Heart left ventricle (tissue), 16 donors: ENCODE measurements at regions not wholly inside any gene's neighbourhood (a gene's known extent, or its start where the extent isn't known, plus 50 kb on each side); places are given as distances from the start of the nearest gene placed in this dataset.
A peak's percentile ranks its signal among the peaks of the same experiment; 100 is the strongest.

Source experiments
- ATAC-seq, 4 donors: fragments of 200-7000 bp; cut with Tn5 transposase; one replicate each; pipeline ENCODE4 v1.9.1; 2020 to 2022; ENCODE audit warnings: moderate library complexity in 4 of 4, mild to moderate bottlenecking in 3 of 4, moderate number of reproducible peaks in 1 of 4
- DNase-seq, 5 donors: peaks; one replicate each; pipeline ENCODE4 v3.0.0-alpha.2; 2020
- H3K27ac ChIP-seq, 12 donors: fragments of 200-600 bp; sonication (generic) in 4 of 12; one replicate each; pipeline versions ENCODE4 v1.5.0 to v1.8.0; 2016 to 2022; ENCODE audit warnings: mild to moderate bottlenecking in 2 of 12
- H3K27me3 ChIP-seq, 9 donors: fragments of 200-600 bp; sonication (generic) in 2 of 9; one replicate each; pipeline versions ENCODE4 v1.5.1 to v1.8.0; 2016 to 2022; ENCODE audit warnings: mild to moderate bottlenecking in 3 of 9
- H3K36me3 ChIP-seq, 9 donors: fragments of 200-600 bp; sonication (generic) in 2 of 9; one replicate each; pipeline versions ENCODE4 v1.5.0 to v1.8.0; 2018 to 2022; ENCODE audit warnings: mild to moderate bottlenecking in 2 of 9
- H3K4me1 ChIP-seq, 12 donors: fragments of 200-600 bp; sonication (generic) in 4 of 12; one replicate each; pipeline versions ENCODE4 v1.5.0 to v1.8.0; 2016 to 2022; ENCODE audit warnings: mild to moderate bottlenecking in 3 of 12
- H3K4me3 ChIP-seq, 12 donors: fragments of 200-600 bp; sonication (generic) in 4 of 12; one replicate each; pipeline versions ENCODE4 v1.5.0 to v1.8.0; 2017 to 2022; ENCODE audit warnings: mild to moderate bottlenecking in 9 of 12, moderate library complexity in 4 of 12
- H3K9me3 ChIP-seq, 12 donors: fragments of 200-600 bp; sonication (generic) in 4 of 12; one replicate each; pipeline versions ENCODE4 v1.5.0 to v1.8.0; 2016 to 2022; ENCODE audit warnings: mild to moderate bottlenecking in 1 of 12
- CTCF ChIP-seq, 12 donors: fragments of 200-600 bp; sonication (generic) in 4 of 12; IDR thresholded peaks; one replicate each; pipeline versions ENCODE4 v1.5.0 to v1.8.0; 2018 to 2022; ENCODE audit warnings: antibody characterized with exemption in 12 of 12, mild to moderate bottlenecking in 5 of 12
- POLR2A ChIP-seq, 2 donors: fragments of 450-650 bp; IDR thresholded peaks; one replicate each; pipeline ENCODE4 v1.6.1; 2017; ENCODE audit warnings: antibody characterized with exemption in 2 of 2, mild to moderate bottlenecking in 2 of 2, moderate library complexity in 2 of 2
- whole genome bisulfite sequencing, 4 donors: extraction: QIAGEN DNeasy Blood & Tissue Kit in 2 of 4; methylation state at CpG; one replicate each; pipeline versions ENCODE4 v1.1.5 to v1.1.7; 2013 to 2018; 5-methylcytosine and 5-hydroxymethylcytosine counted together
- intact Hi-C, 10 donors: fragments of 100-400 bp; cut with DNase I; formaldehyde crosslinking; loops; one replicate each; pipeline versions ENCODE4 v1.11.1 to v1.14.2; 2022
- donor health status: ischemic (EF 13 %, LVEDD 7.1; RV severe dilation, severe dysfunction).
- donor health status: healthy with polysubstance abuse.
- donor health status: DM: no; HTN: yes; CAD: no.
- donor health status: DM: no; HTN: no; CAD: no.
- donor health status: ischemic (EF 25% LVEDD 6.9; RV normal size, moderate dysfunction).
- donor health status: ischemic (EF 25% LVEDD 5.7; RV mildly dilated, moderate dysfunction).
- donor health status: healthy.
- donor health status: DM: yes; HTN: yes; CAD: no.
- donor health status: ischemic (EF 35%, LVEDD 5.7; RV mildly dilated, moderate dysfunction).
- donor health status: nonischemic (EF 11% LVEDD 7.7; RV severe dilation, severe dysfunction).
- donor health status: DM: yes; HTN: yes; CAD: no.
- donor health status: PGD.
- donor health status: ischemic (EF 29% LVEDD 5.4; RV normal size, mild dysfunction).
- donor health status: nonischemic (EF 23%, LVEDD 6.1; RV moderate dilation, normal function).

- WGBS, 4 donors: 1 to 2% (median 1%) methylated on average over 66 to 84 of the region's 84 CpGs
- ATAC-seq (peak in 3 of 4 donors; percentile 41 to 70 (median 50)), DNase-seq (peak in 4 of 5 donors; percentile 18 to 58 (median 28))
- intact Hi-C loops: loop anchor here in 1 of 10 donors (10.0 kb wide), 1 partner anchor 399 kb away; no protein-coding TSS in a partner anchor
- Histone ChIP-seq H3K27me3 (peaks cover 0 to 68% (median 22%) of the 10 kb centered on the region in 9 donors), H3K9me3 (no peaks in the 10 kb centered on the region), H3K27ac (no peak overlapping the region), H3K4me3 (peak overlapping the region; percentile 30 to 64 (median 52)), H3K4me1 (peaks cover 0 to 19% (median 13%) of the 10 kb centered on the region in 12 donors), H3K36me3 (no peaks in the 10 kb centered on the region)
- no peak for TF ChIP-seq CTCF (IDR thresholded peaks at IDR 0.05)
- no peak for TF ChIP-seq POLR2A (IDR thresholded peaks at IDR 0.05)
Observed at GRCh38 chr15:47184003-47184907, 533.0 kb upstream of the SEMA6D start.

GRCh38 chr15:47184908-47185801, 532.1 kb upstream of the SEMA6D start:
- intact Hi-C loops: loop anchor here in 1 of 10 donors (10.0 kb wide), 1 partner anchor 400 kb away; no protein-coding TSS in a partner anchor
- no peaks in the 10 kb centered on the region for H3K36me3 ChIP-seq
- WGBS, 4 donors: 9 to 11% (median 10%) methylated on average over 28 to 36 of the region's 36 CpGs
- H3K4me3 ChIP-seq: peak overlapping the region; percentile 30 to 64 (median 52)
- peaks cover 0 to 19% (median 13%) of the 10 kb centered on the region in 12 donors for H3K4me1 ChIP-seq
- no peak overlapping the region for H3K27ac ChIP-seq
- ATAC-seq (peak in 1 of 4 donors; percentile 63), DNase-seq (peak in 1 of 5 donors; percentile 44)
- TF ChIP-seq CTCF (IDR thresholded peaks at IDR 0.05) (no peak), POLR2A (IDR thresholded peaks at IDR 0.05) (no peak)
- peaks cover 0 to 66% (median 22%) of the 10 kb centered on the region in 9 donors for H3K27me3 ChIP-seq
- no peaks in the 10 kb centered on the region for H3K9me3 ChIP-seq

GRCh38 chr15:47186075-47186474, 531.2 kb upstream of the SEMA6D start:
- WGBS, 4 donors: 77 to 95% (median 92%) methylated on average over 3 of the region's 3 CpGs
- Histone ChIP-seq H3K36me3 (no peaks in the 10 kb centered on the region), H3K4me1 (peaks cover 0 to 19% (median 13%) of the 10 kb centered on the region in 12 donors), H3K9me3 (no peaks in the 10 kb centered on the region), H3K27ac (no peak overlapping the region), H3K27me3 (peaks cover 0 to 63% (median 22%) of the 10 kb centered on the region in 9 donors), H3K4me3 (no peak overlapping the region)
- TF ChIP-seq CTCF (IDR thresholded peaks at IDR 0.05): no peak
- TF ChIP-seq POLR2A (IDR thresholded peaks at IDR 0.05): no peak
- intact Hi-C loops: loop anchor here in 1 of 10 donors (10.0 kb wide), 1 partner anchor 401 kb away; no protein-coding TSS in a partner anchor
- DNase-seq (no peak), ATAC-seq (no peak)
